PC-3 (cell line): ENCODE measurements at regions not wholly inside any gene's neighbourhood (a gene's known extent, or its start where the extent isn't known, plus 50 kb on each side); places are given as distances from the start of the nearest gene placed in this dataset.

Source experiments
- ATAC-seq: fragments of 200-7000 bp; cut with Tn5 transposase; 2 replicates; pipeline ENCODE4 v1.9.1; 2020; ENCODE audit warnings: mild to moderate bottlenecking, moderate library complexity
- BruUV-seq: library from RNA; stranded (reverse); fragments of 400-500 nt; replicated peaks from 2 replicates; lab custom pipeline; 2021; lab: Mats Ljungman, UMichigan
- CTCF ChIA-PET: fragments of 300-600 bp; sonication (Branson Sonifier 250); formaldehyde crosslinking; loops from one replicate; lab custom pipeline; 2022; ENCODE audit warnings: antibody characterized with exemption; lab: Charles Lee
- POLR2A ChIA-PET: fragments of 300-600 bp; sonication (Branson Sonifier 250); formaldehyde crosslinking; loops from one replicate; lab custom pipeline; 2022; ENCODE audit warnings: antibody characterized with exemption; ENCODE audit not compliant: unreplicated experiment; lab: Charles Lee
- DNase-seq: peaks from one replicate; pipeline ENCODE4 v3.0.0-alpha.2; 2015
- H2AFZ ChIP-seq: fragments of 300-600 bp; sonication (generic); 2 replicates; pipeline ENCODE4 v1.6.0; 2016; ENCODE audit warnings: antibody characterized with exemption, low read length
- H3F3A ChIP-seq: fragments of 300-600 bp; sonication (generic); one replicate; pipeline ENCODE4 v1.6.0; 2017; ENCODE audit warnings: antibody characterized with exemption, low read length, control low read depth, mild to moderate bottlenecking; ENCODE audit not compliant: unreplicated experiment
- H3K27ac ChIP-seq: fragments of 300-600 bp; sonication (generic); 2 replicates; pipeline ENCODE4 v1.5.1; 2016; ENCODE audit warnings: mild to moderate bottlenecking, low read length
- H3K27me3 ChIP-seq: fragments of 300-600 bp; sonication (generic); 2 replicates; pipeline ENCODE4 v1.6.1; 2016; ENCODE audit warnings: low read length, mixed read lengths
- H3K36me3 ChIP-seq: fragments of 300-600 bp; sonication (generic); 2 replicates; pipeline ENCODE4 v1.6.1; 2016; ENCODE audit warnings: low read depth, mixed run types, low read length, mixed read lengths
- H3K4me1 ChIP-seq: fragments of 300-600 bp; sonication (generic); 2 replicates; pipeline ENCODE4 v1.5.1; 2016; ENCODE audit warnings: low read length; ENCODE audit not compliant: insufficient read depth
- H3K4me2 ChIP-seq: fragments of 300-600 bp; sonication (generic); 2 replicates; pipeline ENCODE4 v1.6.0; 2016; ENCODE audit warnings: low read length
- H3K4me3 ChIP-seq: fragments of 300-600 bp; sonication (generic); 2 replicates; pipeline ENCODE4 v1.5.1; 2016; ENCODE audit warnings: mild to moderate bottlenecking, low read length, mixed read lengths
- H3K79me2 ChIP-seq: fragments of 300-600 bp; sonication (generic); 2 replicates; pipeline ENCODE4 v1.6.1; 2017; ENCODE audit warnings: low read length, mixed read lengths
- H3K9ac ChIP-seq: fragments of 300-600 bp; sonication (generic); 2 replicates; pipeline ENCODE4 v1.6.0; 2016; ENCODE audit warnings: mild to moderate bottlenecking, low read length
- H3K9me2 ChIP-seq: fragments of 300-600 bp; sonication (generic); replicated peaks from 2 replicates; pipeline ENCODE4 v1.6.1; 2016; ENCODE audit warnings: mixed run types, low read length, mixed read lengths
- H3K9me3 ChIP-seq: fragments of 300-600 bp; sonication (generic); 2 replicates; pipeline ENCODE4 v1.6.1; 2016; ENCODE audit warnings: low read length, mixed read lengths
- H4K20me1 ChIP-seq: fragments of 300-600 bp; sonication (generic); 2 replicates; pipeline ENCODE4 v1.6.1; 2016; ENCODE audit warnings: low read length, mixed read lengths
- EZH2 ChIP-seq: fragments of 300-600 bp; sonication (generic); IDR thresholded peaks from one replicate; pipeline ENCODE4 v1.6.1; 2017; ENCODE audit warnings: antibody characterized with exemption, mild to moderate bottlenecking, low read length; ENCODE audit not compliant: unreplicated experiment
- EZH2phosphoT487 ChIP-seq: fragments of 300-600 bp; sonication (generic); IDR thresholded peaks from 2 replicates; pipeline ENCODE4 v1.6.1; 2018; ENCODE audit warnings: mild to moderate bottlenecking, antibody characterized with exemption, low read length, borderline replicate concordance
- intact Hi-C: fragments of 100-400 bp; cut with micrococcal nuclease; formaldehyde crosslinking; loops from 2 replicates; pipeline ENCODE4 v1.9.0; 2023
- TF ChIP-seq, protein P1 (sequence below): fragments of 300-600 bp; sonication (generic); conservative IDR thresholded peaks from 2 replicates; pipeline ENCODE4 v1.5.1; 2017; ENCODE audit warnings: antibody characterized with exemption, low read depth, mild to moderate bottlenecking, low read length

DNA sequence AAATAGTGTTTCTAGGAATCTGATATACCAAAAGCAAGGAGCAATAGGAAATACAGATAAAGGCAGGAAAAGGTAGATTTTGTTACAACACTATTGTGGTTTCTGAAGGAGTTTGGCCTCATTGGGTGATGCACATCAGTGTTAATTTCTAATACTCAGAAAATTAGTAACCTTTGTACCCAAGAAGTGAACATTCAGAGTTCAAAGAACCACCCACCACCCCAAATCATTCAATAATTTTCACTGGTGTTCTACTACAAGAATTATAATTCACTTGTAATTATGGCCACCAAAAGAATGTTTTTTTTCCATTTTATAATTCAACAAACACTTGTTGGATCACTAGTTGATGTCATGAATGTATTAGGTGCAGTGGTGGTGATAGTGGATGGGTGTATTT lies 183.3 kb downstream of the UBE2E3 start:
- ATAC-seq = no peak
- Histone ChIP-seq H3K27me3 (no peaks in the 10 kb centered on the region), H3K36me3 (no peaks in the 10 kb centered on the region), H3K4me1 (no peaks in the 10 kb centered on the region), H2AFZ (no peak overlapping the region), H3K4me2 (no peak overlapping the region), H3F3A (no peaks in the 10 kb centered on the region), H3K9ac (no peak overlapping the region), H4K20me1 (no peaks in the 10 kb centered on the region), H3K27ac (no peak overlapping the region), H3K4me3 (no peak overlapping the region), H3K9me3 (0 out of 2 replicates have a peak, but pooled peaks cover 3% of the 10 kb centered on the region), H3K9me2 (no peaks in the 10 kb centered on the region), H3K79me2 (no peaks in the 10 kb centered on the region)
- BruUV-seq = no TSS peak
- TF ChIP-seq EZH2 (no peak), EZH2phosphoT487 (no peak)
- TF ChIP-seq, protein P1, sequence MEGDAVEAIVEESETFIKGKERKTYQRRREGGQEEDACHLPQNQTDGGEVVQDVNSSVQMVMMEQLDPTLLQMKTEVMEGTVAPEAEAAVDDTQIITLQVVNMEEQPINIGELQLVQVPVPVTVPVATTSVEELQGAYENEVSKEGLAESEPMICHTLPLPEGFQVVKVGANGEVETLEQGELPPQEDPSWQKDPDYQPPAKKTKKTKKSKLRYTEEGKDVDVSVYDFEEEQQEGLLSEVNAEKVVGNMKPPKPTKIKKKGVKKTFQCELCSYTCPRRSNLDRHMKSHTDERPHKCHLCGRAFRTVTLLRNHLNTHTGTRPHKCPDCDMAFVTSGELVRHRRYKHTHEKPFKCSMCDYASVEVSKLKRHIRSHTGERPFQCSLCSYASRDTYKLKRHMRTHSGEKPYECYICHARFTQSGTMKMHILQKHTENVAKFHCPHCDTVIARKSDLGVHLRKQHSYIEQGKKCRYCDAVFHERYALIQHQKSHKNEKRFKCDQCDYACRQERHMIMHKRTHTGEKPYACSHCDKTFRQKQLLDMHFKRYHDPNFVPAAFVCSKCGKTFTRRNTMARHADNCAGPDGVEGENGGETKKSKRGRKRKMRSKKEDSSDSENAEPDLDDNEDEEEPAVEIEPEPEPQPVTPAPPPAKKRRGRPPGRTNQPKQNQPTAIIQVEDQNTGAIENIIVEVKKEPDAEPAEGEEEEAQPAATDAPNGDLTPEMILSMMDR = no peak
- ChIA-PET CTCF (no interaction called here), POLR2A (no interaction called here)
- no peak for DNase-seq
- intact Hi-C loops = no loop called here

DNA sequence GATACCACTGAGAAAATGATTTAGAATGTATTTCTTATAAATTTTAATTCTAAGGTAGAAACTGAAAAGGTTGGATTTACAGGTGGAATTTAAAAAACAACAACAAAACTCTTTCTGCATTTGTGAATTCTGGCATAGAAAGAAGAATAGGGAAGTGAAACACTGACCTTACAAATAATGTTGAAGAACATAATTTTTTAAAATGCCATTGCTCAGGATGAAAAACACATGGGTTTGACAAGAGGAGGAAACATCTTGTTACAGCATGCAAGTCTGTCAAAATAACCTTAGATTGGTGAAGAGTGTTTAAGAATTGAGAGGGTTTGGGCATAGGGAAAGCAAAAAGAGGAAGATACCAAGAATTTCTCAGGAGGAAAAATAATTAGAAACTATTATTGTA lies 184.3 kb downstream of the UBE2E3 start:
- Histone ChIP-seq H3K4me2 (no peak overlapping the region), H2AFZ (no peak overlapping the region), H3K4me1 (peaks cover 4% of the 10 kb centered on the region), H3K4me3 (no peak overlapping the region), H3K9me2 (no peaks in the 10 kb centered on the region), H3K27me3 (no peaks in the 10 kb centered on the region), H3K79me2 (no peaks in the 10 kb centered on the region), H3K27ac (no peak overlapping the region), H4K20me1 (no peaks in the 10 kb centered on the region), H3K9ac (no peak overlapping the region), H3F3A (no peaks in the 10 kb centered on the region), H3K9me3 (0 out of 2 replicates have a peak, but pooled peaks cover 3% of the 10 kb centered on the region), H3K36me3 (no peaks in the 10 kb centered on the region)
- POLR2A ChIA-PET = no interaction called here
- no TSS peak for BruUV-seq
- intact Hi-C loops = no loop called here
- CTCF ChIA-PET = no interaction called here
- ATAC-seq (no peak), DNase-seq (no peak)
- TF ChIP-seq, protein P1 = no peak
- TF ChIP-seq EZH2phosphoT487 (no peak), EZH2 (no peak)

DNA sequence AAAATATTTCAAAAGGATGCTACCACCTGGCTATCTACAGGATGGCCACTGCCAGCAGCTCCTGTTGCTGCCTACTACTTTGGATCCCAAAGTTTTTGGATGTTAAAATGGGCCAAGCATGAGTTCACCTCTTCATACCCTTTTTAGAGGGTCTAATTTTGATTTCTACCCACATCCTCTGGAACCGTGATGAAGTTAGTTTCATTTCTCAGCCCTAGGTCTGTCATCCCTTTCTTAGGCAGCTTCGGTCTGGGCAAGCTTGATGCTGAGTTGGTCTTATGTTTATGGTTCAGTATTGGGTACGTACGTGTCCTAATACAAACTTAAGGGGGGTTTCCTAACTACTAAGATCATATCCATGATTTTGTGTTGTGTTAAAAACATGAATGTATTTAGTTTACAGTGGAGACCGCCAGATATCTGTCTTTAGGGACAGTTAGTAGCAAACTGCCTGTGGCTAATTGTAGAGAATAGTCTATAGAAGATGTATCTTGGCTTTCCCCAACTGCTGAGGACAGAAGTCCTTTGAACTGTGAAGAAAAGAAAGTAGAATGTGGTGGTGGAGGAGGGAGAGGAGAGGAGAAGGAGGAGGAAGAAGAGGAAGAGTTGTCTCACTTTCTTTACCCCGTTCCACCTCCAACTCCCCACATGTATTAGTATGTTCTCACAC lies 184.9 kb downstream of the UBE2E3 start:
- TF ChIP-seq EZH2phosphoT487 = no peak
- no peak for TF ChIP-seq EZH2
- TF ChIP-seq, protein P1 = no peak
- CTCF ChIA-PET = no interaction called here
- no peak for ATAC-seq
- Histone ChIP-seq H3K27me3 (no peaks in the 10 kb centered on the region), H3K9ac (no peak overlapping the region), H3K79me2 (no peaks in the 10 kb centered on the region), H3F3A (no peaks in the 10 kb centered on the region), H3K4me3 (no peak overlapping the region), H3K36me3 (no peaks in the 10 kb centered on the region), H3K27ac (no peak overlapping the region), H2AFZ (no peak overlapping the region), H3K9me3 (0 out of 2 replicates have a peak, but pooled peaks cover 3% of the 10 kb centered on the region), H3K4me1 (peaks cover 11% of the 10 kb centered on the region), H4K20me1 (no peaks in the 10 kb centered on the region), H3K9me2 (no peaks in the 10 kb centered on the region), H3K4me2 (no peak overlapping the region)
- POLR2A ChIA-PET = no interaction called here
- no peak for DNase-seq
- intact Hi-C loops = no loop called here
- no TSS peak for BruUV-seq
